OCI-LY3 (cell line): ENCODE measurements at regions not wholly inside any gene's neighbourhood (a gene's known extent, or its start where the extent isn't known, plus 50 kb on each side); places are given as distances from the start of the nearest gene placed in this dataset.

ENCODE experiments used
- H2AFZ ChIP-seq: fragments of 200-600, 300-600 bp; shearing (Covaris generic); 2 replicates; pipeline ENCODE4 v1.6.0; 2014; ENCODE audit warnings: antibody characterized with exemption, low read depth, low read length
- H3K27ac ChIP-seq: fragments of 200-600, 300-600 bp; sonication (generic); 2 replicates; pipeline ENCODE4 v1.5.1; 2014; ENCODE audit warnings: mild to moderate bottlenecking, low read length, moderate library complexity, mixed read lengths
- H3K27me3 ChIP-seq: fragments of 200-600, 300-600 bp; sonication (generic); 2 replicates; pipeline ENCODE4 v1.6.1; 2014; ENCODE audit warnings: low read depth, low read length, mixed read lengths
- H3K36me3 ChIP-seq: fragments of 200-600, 300-600 bp; sonication (generic); replicated peaks from 2 replicates; pipeline ENCODE3; 2014; ENCODE audit warnings: low read depth, low read length, mixed read lengths
- H3K4me1 ChIP-seq: fragments of 300-600, 200-600 bp; sonication (generic); 2 replicates; pipeline ENCODE4 v1.6.1; 2014; ENCODE audit warnings: low read length, mixed read lengths
- H3K4me2 ChIP-seq: fragments of 200-600, 300-600 bp; sonication (generic); 2 replicates; pipeline ENCODE4 v1.6.1; 2014; ENCODE audit warnings: low read length, mixed read lengths
- H3K4me3 ChIP-seq: fragments of 300-600, 200-600 bp; sonication (generic); 2 replicates; pipeline ENCODE4 v1.5.1; 2014; ENCODE audit warnings: antibody characterized with exemption, mild to moderate bottlenecking, low read length, moderate library complexity
- H3K79me2 ChIP-seq: fragments of 300-600, 200-600 bp; shearing (Covaris generic); 2 replicates; pipeline ENCODE4 v1.6.1; 2014; ENCODE audit warnings: mild to moderate bottlenecking, low read length, mixed read lengths
- H3K9ac ChIP-seq: fragments of 300-600, 200-600 bp; shearing (Covaris generic); 2 replicates; pipeline ENCODE4 v1.6.0; 2014; ENCODE audit warnings: mild to moderate bottlenecking, low read length, moderate library complexity
- H3K9me3 ChIP-seq: fragments of 200-600, 300-600 bp; shearing (Covaris generic); 2 replicates; pipeline ENCODE4 v1.6.1; 2014; ENCODE audit warnings: low read length, mixed read lengths; ENCODE audit not compliant: insufficient read depth
- H4K20me1 ChIP-seq: fragments of 200-600, 300-600 bp; sonication (generic); 2 replicates; pipeline ENCODE4 v1.6.1; 2016; ENCODE audit warnings: low read length, mixed read lengths; ENCODE audit not compliant: insufficient read depth
- CTCF ChIP-seq: fragments of 200-600, 300-600 bp; sonication (generic); IDR thresholded peaks from 2 replicates; pipeline ENCODE4 v1.5.1; 2014; ENCODE audit warnings: antibody characterized with exemption, low read length, low read depth
- EZH2phosphoT487 ChIP-seq: fragments of 200-600 bp; shearing (Covaris generic); IDR thresholded peaks from 2 replicates; pipeline ENCODE4 v1.6.1; 2018; ENCODE audit warnings: antibody characterized with exemption, mixed run types, low read depth

GRCh38 chr13:99446242-99446641 is 55.0 kb upstream of the TM9SF2 start:
- H3K4me1 ChIP-seq: peaks cover 14% of the 10 kb centered on the region
- no peak overlapping the region for H3K4me2 ChIP-seq
- H2AFZ ChIP-seq: no peak overlapping the region
- H3K9me3 ChIP-seq: no peaks in the 10 kb centered on the region
- no peak overlapping the region for H3K4me3 ChIP-seq
- H3K27ac ChIP-seq: no peak overlapping the region
- peaks cover 12% of the 10 kb centered on the region for H3K27me3 ChIP-seq
- H3K36me3 ChIP-seq: no peaks in the 10 kb centered on the region
- H3K79me2 ChIP-seq: no peaks in the 10 kb centered on the region
- H4K20me1 ChIP-seq: no peaks in the 10 kb centered on the region
- no peak overlapping the region for H3K9ac ChIP-seq
- TF ChIP-seq EZH2phosphoT487 (no peak), CTCF (peak; percentile 34)

- no peak overlapping the region for H3K9ac ChIP-seq
- peaks cover 7% of the 10 kb centered on the region; the same call in 1 of the 2 replicates for H3K27me3 ChIP-seq
- H3K4me1 ChIP-seq: peaks cover 25% of the 10 kb centered on the region
- no peak overlapping the region for H3K4me3 ChIP-seq
- H3K79me2 ChIP-seq: no peaks in the 10 kb centered on the region
- H3K36me3 ChIP-seq: no peaks in the 10 kb centered on the region
- no peaks in the 10 kb centered on the region for H3K9me3 ChIP-seq
- TF ChIP-seq EZH2phosphoT487: no peak
- no peak for TF ChIP-seq CTCF
- no peak overlapping the region for H2AFZ ChIP-seq
- no peak overlapping the region for H3K27ac ChIP-seq
- no peaks in the 10 kb centered on the region for H4K20me1 ChIP-seq
- H3K4me2 ChIP-seq: no peak overlapping the region
Observed at GRCh38 chr13:99448546-99448945, 52.7 kb upstream of the TM9SF2 start.

- H3K27me3 ChIP-seq: peaks cover 7% of the 10 kb centered on the region; the same call in 1 of the 2 replicates
- TF ChIP-seq EZH2phosphoT487 (no peak), CTCF (no peak)
- peaks cover 25% of the 10 kb centered on the region for H3K4me1 ChIP-seq
- no peak overlapping the region for H3K4me3 ChIP-seq
- no peaks in the 10 kb centered on the region for H4K20me1 ChIP-seq
- H3K9ac ChIP-seq: no peak overlapping the region
- H3K4me2 ChIP-seq: no peak overlapping the region
- no peaks in the 10 kb centered on the region for H3K79me2 ChIP-seq
- peaks cover 4% of the 10 kb centered on the region; the same call in 1 of the 2 replicates for H3K9me3 ChIP-seq
- H3K27ac ChIP-seq: no peak overlapping the region
- H3K36me3 ChIP-seq: no peaks in the 10 kb centered on the region
- H2AFZ ChIP-seq: no peak overlapping the region
Observed at GRCh38 chr13:99450416-99450815, 50.9 kb upstream of the TM9SF2 start.
